ENCODE measurements at regions not wholly inside any gene's neighbourhood (a gene's known extent, or its start where the extent isn't known, plus 50 kb on each side); places are given as distances from the start of the nearest gene placed in this dataset.

- H3K27me3 Mint-ChIP-seq (ENCODE audit: low read depth): no peaks in the 10 kb centered on the region
- ATAC-seq: no peak
- CTCF ChIA-PET: interaction anchor here (1.4 kb wide), 1 partner anchor 39 kb away, joined by 3 read pairs; no protein-coding TSS in a partner anchor
- H3K4me3 Mint-ChIP-seq: no peak overlapping the region
- H3K36me3 Mint-ChIP-seq: no peaks in the 10 kb centered on the region
- TF ChIP-seq SMAD4 (CRISPR knock-in tag; IDR thresholded peaks at IDR 0.05) (no peak), MXD4 (CRISPR knock-in tag; IDR thresholded peaks at IDR 0.05; ENCODE audit: borderline replicate concordance) (no peak), ZNF121 (CRISPR knock-in tag; IDR thresholded peaks at IDR 0.05) (no peak), ZNF138 (CRISPR knock-in tag; conservative IDR thresholded peaks at IDR 0.05) (no peak), PREB (CRISPR knock-in tag; IDR thresholded peaks at IDR 0.05; ENCODE audit: borderline replicate concordance) (no peak), ZBTB43 (CRISPR knock-in tag; IDR thresholded peaks at IDR 0.05) (no peak), ZNF232 (CRISPR knock-in tag; IDR thresholded peaks at IDR 0.05) (no peak), NFATC4 (CRISPR knock-in tag; IDR thresholded peaks at IDR 0.05) (no peak), AR (CRISPR knock-in tag; IDR thresholded peaks at IDR 0.05) (no peak)
- H3K9me3 Mint-ChIP-seq: no peaks in the 10 kb centered on the region
- no peak overlapping the region for H3K27ac Mint-ChIP-seq
- POLR2A ChIA-PET: no interaction called here
- peaks cover 15% of the 10 kb centered on the region for H3K4me1 Mint-ChIP-seq
- no peak for DNase-seq (ENCODE audit: low spot score)
Measured at GRCh38 chr2:120919216-120919615, 183.5 kb downstream of the GLI2 start.

GRCh38 chr2:120919771-120920453 is 184.2 kb downstream of the GLI2 start:
- Mint-ChIP-seq H3K4me3 (no peak overlapping the region), H3K27ac (peak overlapping the region; percentile 54; the same call in 1 of the 2 replicates), H3K9me3 (no peaks in the 10 kb centered on the region), H3K27me3 (ENCODE audit: low read depth) (no peaks in the 10 kb centered on the region), H3K36me3 (no peaks in the 10 kb centered on the region), H3K4me1 (peaks cover 8% of the 10 kb centered on the region)
- ChIA-PET POLR2A (no interaction called here), CTCF (interaction anchor here (1.4 kb wide), 1 partner anchor 39 kb away, joined by 3 read pairs; no protein-coding TSS in a partner anchor)
- no peak for ATAC-seq
- DNase-seq (ENCODE audit: low spot score): no peak
- TF ChIP-seq GRHL2 (CRISPR knock-in tag; IDR thresholded peaks at IDR 0.05; ENCODE audit: insufficient replicate concordance, severe bottlenecking) (no peak), GTF2I (CRISPR knock-in tag; conservative IDR thresholded peaks at IDR 0.05) (no peak), FOXJ3 (CRISPR knock-in tag; IDR thresholded peaks at IDR 0.05; ENCODE audit: borderline replicate concordance) (no peak), ELF4 (CRISPR knock-in tag; IDR thresholded peaks at IDR 0.05; ENCODE audit: low read depth) (no peak), MXD4 (CRISPR knock-in tag; IDR thresholded peaks at IDR 0.05; ENCODE audit: borderline replicate concordance) (no peak), PREB (CRISPR knock-in tag; IDR thresholded peaks at IDR 0.05; ENCODE audit: borderline replicate concordance) (no peak), ATF1 (CRISPR knock-in tag; IDR thresholded peaks at IDR 0.05) (no peak), MLX (CRISPR knock-in tag; IDR thresholded peaks at IDR 0.05) (no peak), PRRX2 (CRISPR knock-in tag; IDR thresholded peaks at IDR 0.05) (no peak), FOXP4 (CRISPR knock-in tag; IDR thresholded peaks at IDR 0.05) (no peak), ZBTB21 (CRISPR knock-in tag; IDR thresholded peaks at IDR 0.05; ENCODE audit: borderline replicate concordance) (no peak), SMAD4 (CRISPR knock-in tag; IDR thresholded peaks at IDR 0.05) (no peak), ATF2 (CRISPR knock-in tag; IDR thresholded peaks at IDR 0.05; ENCODE audit: borderline replicate concordance, low read depth) (no peak), ATF6 (CRISPR knock-in tag; IDR thresholded peaks at IDR 0.05) (no peak), ZNF317 (CRISPR knock-in tag; IDR thresholded peaks at IDR 0.05; ENCODE audit: borderline replicate concordance, low read depth) (no peak)
